ENCODE measurements at regions not wholly inside any gene's neighbourhood (a gene's known extent, or its start where the extent isn't known, plus 50 kb on each side); places are given as distances from the start of the nearest gene placed in this dataset.
A peak's percentile ranks its signal among the peaks of the same experiment; 100 is the strongest.
"Not testable (repeated sequence)": the region's sequence is repeated elsewhere in the genome, so short reads cannot be mapped to it uniquely, and the experiment has no call there.

GRCh38 chr16:8068225-8068624, 522.1 kb downstream of the TMEM114 start:
- POLR2A ChIA-PET; H3K9me3 ChIP-seq (ENCODE audit: control insufficient read depth, insufficient read depth, low read depth, low read length); H3K36me3 ChIP-seq (ENCODE audit: control insufficient read depth in 2 of 2, insufficient read depth in 1 of 2, low read length in 2 of 2); CTCF ChIA-PET; H3K4me3 ChIP-seq (ENCODE audit: low read depth, low read length); H3K27ac ChIP-seq (ENCODE audit: extremely low read depth, low read depth, low read length); H3K4me1 ChIP-seq (ENCODE audit: control insufficient read depth, insufficient read depth, low read length): not testable (repeated sequence)
- TF ChIP-seq ZNF146 (tag by site-specific recombination; IDR thresholded peaks at IDR 0.05) = peak; percentile 45; the same call in 1 of the 2 replicates

GRCh38 chr16:8063159-8063558, 527.2 kb downstream of the TMEM114 start:
- Histone ChIP-seq H3K4me3 (ENCODE audit: low read depth, low read length) (no peak overlapping the region), H3K36me3 (ENCODE audit: control insufficient read depth in 2 of 2, insufficient read depth in 1 of 2, low read length in 2 of 2) (no peaks in the 10 kb centered on the region), H3K27ac (ENCODE audit: extremely low read depth, low read depth, low read length) (no peak overlapping the region), H3K9me3 (ENCODE audit: control insufficient read depth, insufficient read depth, low read depth, low read length) (no peaks in the 10 kb centered on the region), H3K4me1 (ENCODE audit: control insufficient read depth, insufficient read depth, low read length) (no peaks in the 10 kb centered on the region)
- TF ChIP-seq ATF2 (tag by site-specific recombination; IDR thresholded peaks at IDR 0.05; ENCODE audit: low read depth) (no peak), MZF1 (tag by site-specific recombination; IDR thresholded peaks at IDR 0.05; ENCODE audit: borderline replicate concordance) (no peak), ZBTB26 (tag by site-specific recombination; optimal IDR thresholded peaks at IDR 0.05) (no peak), KLF1 (tag by site-specific recombination; IDR thresholded peaks at IDR 0.05) (no peak), ZNF626 (tag by site-specific recombination; IDR thresholded peaks at IDR 0.05) (no peak), ZNF585B (tag by site-specific recombination; IDR thresholded peaks at IDR 0.05) (no peak), ZNF747 (tag by site-specific recombination; IDR thresholded peaks at IDR 0.05) (no peak), ZNF692 (tag by site-specific recombination; IDR thresholded peaks at IDR 0.05) (no peak), ZBTB49 (tag by site-specific recombination; IDR thresholded peaks at IDR 0.05; ENCODE audit: low read depth) (no peak), ZNF341 (tag by site-specific recombination; IDR thresholded peaks at IDR 0.05; ENCODE audit: low read depth) (no peak)
- ChIA-PET CTCF (no interaction called here), POLR2A (no interaction called here)

- Histone ChIP-seq H3K4me3 (ENCODE audit: low read depth, low read length) (no peak overlapping the region), H3K36me3 (ENCODE audit: control insufficient read depth in 2 of 2, insufficient read depth in 1 of 2, low read length in 2 of 2) (no peaks in the 10 kb centered on the region), H3K27ac (ENCODE audit: extremely low read depth, low read depth, low read length) (no peak overlapping the region), H3K9me3 (ENCODE audit: control insufficient read depth, insufficient read depth, low read depth, low read length) (no peaks in the 10 kb centered on the region), H3K4me1 (ENCODE audit: control insufficient read depth, insufficient read depth, low read length) (no peaks in the 10 kb centered on the region)
- POLR2A ChIA-PET = no interaction called here
- CTCF ChIA-PET = no interaction called here
- TF ChIP-seq ZNF473 (tag by site-specific recombination; IDR thresholded peaks at IDR 0.05) (no peak), AEBP2 (tag by site-specific recombination; IDR thresholded peaks at IDR 0.05; ENCODE audit: borderline replicate concordance) (no peak), HOXA7 (CRISPR knock-in tag; IDR thresholded peaks at IDR 0.05; ENCODE audit: borderline replicate concordance) (no peak), ZSCAN16 (tag by site-specific recombination; IDR thresholded peaks at IDR 0.05) (no peak), ZNF214 (tag by site-specific recombination; IDR thresholded peaks at IDR 0.05; ENCODE audit: borderline replicate concordance) (no peak), RBAK (tag by site-specific recombination; IDR thresholded peaks at IDR 0.05) (no peak), ZNF175 (tag by site-specific recombination; IDR thresholded peaks at IDR 0.05) (no peak), ZNF274 (IDR thresholded peaks at IDR 0.05; ENCODE audit: low read length) (no peak), ZNF274 (tag by site-specific recombination; IDR thresholded peaks at IDR 0.05; ENCODE audit: borderline replicate concordance) (no peak), ZNF174 (tag by site-specific recombination; IDR thresholded peaks at IDR 0.05) (no peak), ZNF311 (tag by site-specific recombination; IDR thresholded peaks at IDR 0.05; ENCODE audit: borderline replicate concordance) (no peak), ZNF510 (tag by site-specific recombination; IDR thresholded peaks at IDR 0.05; ENCODE audit: insufficient replicate concordance) (no peak), ZNF561 (tag by site-specific recombination; IDR thresholded peaks at IDR 0.05; ENCODE audit: borderline replicate concordance) (no peak), ZNF76 (tag by site-specific recombination; IDR thresholded peaks at IDR 0.05; ENCODE audit: borderline replicate concordance, low read depth) (no peak)
These were observed 527.6 kb downstream of the TMEM114 start for GRCh38 chr16:8062677-8063076.
